Colonic mucosa (tissue), 4 donors: ENCODE measurements at regions not wholly inside any gene's neighbourhood (a gene's known extent, or its start where the extent isn't known, plus 50 kb on each side); places are given as distances from the start of the nearest gene placed in this dataset.
"Not testable (repeated sequence)": the region's sequence is repeated elsewhere in the genome, so short reads cannot be mapped to it uniquely, and the experiment has no call there.

Source experiments
- DNase-seq: peaks from one replicate; pipeline ENCODE4 v3.0.0-alpha.2; 2020
- H3K27ac ChIP-seq: fragments of 200-600 bp; one replicate; pipeline ENCODE4 v1.8.0; 2021
- H3K27me3 ChIP-seq: fragments of 200-600 bp; one replicate; pipeline ENCODE4 v1.8.0; 2021
- H3K36me3 ChIP-seq: fragments of 200-600 bp; one replicate; pipeline ENCODE4 v1.8.0; 2021
- H3K4me1 ChIP-seq: fragments of 200-600 bp; one replicate; pipeline ENCODE4 v1.8.0; 2021; ENCODE audit warnings: mild to moderate bottlenecking
- H3K4me3 ChIP-seq: fragments of 200-600 bp; one replicate; pipeline ENCODE4 v1.8.0; 2021
- H3K9ac ChIP-seq, 2 donors: one replicate each; pipeline ENCODE4 v1.7.0; 2013; ENCODE audit warnings: control low read depth in 2 of 2, low read depth in 2 of 2, low read length in 2 of 2
- H3K9me3 ChIP-seq: fragments of 200-600 bp; one replicate; pipeline ENCODE4 v1.8.0; 2021
- intact Hi-C: fragments of 100-400 bp; cut with DNase I; formaldehyde crosslinking; loops from one replicate; pipeline ENCODE4 v1.14.1; 2022
- TF ChIP-seq, protein P1 (sequence below): fragments of 200-600 bp; IDR thresholded peaks from one replicate; pipeline ENCODE4 v1.8.0; 2022; ENCODE audit warnings: antibody characterized with exemption, mild to moderate bottlenecking
- donor health status: healthy.
- donor health status: DM: no; HTN: no; CAD: no.
- donor health status: DM: no; HTN: no; CAD: no.

DNA sequence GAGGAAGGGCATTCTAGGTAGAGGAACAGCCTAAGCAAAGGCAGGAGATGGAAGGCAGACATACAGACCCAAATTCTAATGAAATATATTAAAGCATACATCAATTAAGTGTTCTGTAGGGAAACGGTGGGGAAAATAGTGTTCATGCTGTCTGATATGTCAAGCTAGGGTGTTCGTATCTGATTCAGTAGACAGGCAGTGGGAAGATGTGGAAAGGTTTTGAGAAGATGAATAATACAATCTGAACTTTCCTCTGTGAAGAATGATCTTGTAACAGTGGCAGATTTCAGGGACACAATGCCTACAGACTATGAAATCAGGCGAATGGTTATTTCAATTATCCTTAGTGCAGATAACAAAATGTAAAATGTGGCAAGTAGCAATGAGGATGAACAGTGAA lies 594.2 kb downstream of the KCTD12 start:
- H3K9ac ChIP-seq, result no peak overlapping the region
- no peak overlapping the region for H3K27ac ChIP-seq
- intact Hi-C loops, result no loop called here
- H3K4me1 ChIP-seq, result no peaks in the 10 kb centered on the region
- H3K4me3 ChIP-seq, result no peak overlapping the region
- TF ChIP-seq, protein P1, sequence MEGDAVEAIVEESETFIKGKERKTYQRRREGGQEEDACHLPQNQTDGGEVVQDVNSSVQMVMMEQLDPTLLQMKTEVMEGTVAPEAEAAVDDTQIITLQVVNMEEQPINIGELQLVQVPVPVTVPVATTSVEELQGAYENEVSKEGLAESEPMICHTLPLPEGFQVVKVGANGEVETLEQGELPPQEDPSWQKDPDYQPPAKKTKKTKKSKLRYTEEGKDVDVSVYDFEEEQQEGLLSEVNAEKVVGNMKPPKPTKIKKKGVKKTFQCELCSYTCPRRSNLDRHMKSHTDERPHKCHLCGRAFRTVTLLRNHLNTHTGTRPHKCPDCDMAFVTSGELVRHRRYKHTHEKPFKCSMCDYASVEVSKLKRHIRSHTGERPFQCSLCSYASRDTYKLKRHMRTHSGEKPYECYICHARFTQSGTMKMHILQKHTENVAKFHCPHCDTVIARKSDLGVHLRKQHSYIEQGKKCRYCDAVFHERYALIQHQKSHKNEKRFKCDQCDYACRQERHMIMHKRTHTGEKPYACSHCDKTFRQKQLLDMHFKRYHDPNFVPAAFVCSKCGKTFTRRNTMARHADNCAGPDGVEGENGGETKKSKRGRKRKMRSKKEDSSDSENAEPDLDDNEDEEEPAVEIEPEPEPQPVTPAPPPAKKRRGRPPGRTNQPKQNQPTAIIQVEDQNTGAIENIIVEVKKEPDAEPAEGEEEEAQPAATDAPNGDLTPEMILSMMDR, result no peak
- H3K27me3 ChIP-seq, result no peaks in the 10 kb centered on the region
- H3K9me3 ChIP-seq, result no peaks in the 10 kb centered on the region
- DNase-seq, result no peak
- no peaks in the 10 kb centered on the region for H3K36me3 ChIP-seq

DNA sequence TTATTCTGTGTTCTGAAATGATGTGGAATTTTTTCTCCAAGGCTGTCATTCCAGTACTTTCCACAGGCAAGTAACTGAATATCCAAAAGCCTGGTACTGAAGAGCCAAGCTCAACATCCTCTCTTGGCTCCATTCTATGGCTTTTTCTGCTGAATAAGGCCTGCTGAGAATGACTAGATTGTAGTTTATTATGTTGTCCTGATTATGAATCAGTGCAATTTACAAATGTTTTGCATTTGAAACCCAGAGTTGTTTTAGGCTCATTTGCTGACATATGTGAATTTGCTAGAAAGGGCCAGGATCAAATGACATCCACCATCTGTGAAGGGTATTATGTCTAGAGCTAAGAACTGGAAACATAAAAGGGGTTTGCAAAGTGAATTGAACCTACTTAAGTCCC lies 596.6 kb downstream of the KCTD12 start:
- Histone ChIP-seq H3K9ac (no peak overlapping the region), H3K4me3 (no peak overlapping the region), H3K36me3 (no peaks in the 10 kb centered on the region), H3K4me1 (no peaks in the 10 kb centered on the region), H3K9me3 (no peaks in the 10 kb centered on the region), H3K27me3 (no peaks in the 10 kb centered on the region), H3K27ac (no peak overlapping the region)
- DNase-seq, result no peak
- TF ChIP-seq, protein P1, result no peak
- intact Hi-C loops, result no loop called here

DNA sequence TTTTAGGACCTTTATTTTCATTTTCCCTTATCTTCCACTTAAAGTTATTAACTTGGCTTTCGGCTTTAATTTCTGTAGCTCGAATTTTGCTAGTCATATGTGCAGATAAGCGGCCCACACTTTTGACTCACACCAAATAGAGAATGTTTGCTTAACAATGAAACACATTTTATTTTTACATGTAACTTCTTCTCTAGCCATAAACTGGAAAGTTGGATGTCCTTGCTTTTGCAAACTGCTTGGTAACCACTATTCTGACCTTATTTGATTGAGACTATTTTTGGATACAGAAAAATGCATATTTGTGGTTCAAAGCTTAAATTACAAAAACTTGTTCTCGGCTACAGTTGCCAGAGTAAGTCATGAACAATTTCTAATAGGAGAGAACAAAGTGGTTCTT lies 600.0 kb downstream of the KCTD12 start:
- Histone ChIP-seq H3K4me1 (no peaks in the 10 kb centered on the region), H3K9ac (no peak overlapping the region), H3K36me3 (no peaks in the 10 kb centered on the region), H3K27me3 (no peaks in the 10 kb centered on the region), H3K9me3 (no peaks in the 10 kb centered on the region), H3K4me3 (no peak overlapping the region), H3K27ac (no peak overlapping the region)
- TF ChIP-seq, protein P1, result no peak
- intact Hi-C loops, result no loop called here
- no peak for DNase-seq

DNA sequence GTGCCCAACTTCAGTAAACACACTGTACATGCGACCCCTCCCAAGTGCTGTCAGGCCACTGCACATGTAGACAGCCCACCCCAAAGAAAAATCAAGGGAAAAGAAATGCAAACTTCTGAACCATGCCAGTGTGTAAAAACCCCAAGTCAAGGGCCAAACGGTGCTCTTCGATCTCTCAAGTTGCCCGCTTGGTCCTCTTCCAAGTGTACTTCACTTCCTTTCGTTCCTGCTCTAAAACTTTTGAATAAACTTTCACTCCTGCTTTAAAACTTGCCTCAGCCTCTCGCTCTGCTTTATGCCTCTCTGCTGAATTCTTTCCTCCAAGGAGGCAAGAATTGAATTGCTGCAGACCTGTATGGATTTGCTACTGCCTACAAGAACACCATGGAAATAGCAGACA lies 600.7 kb downstream of the KCTD12 start:
- no peak overlapping the region for H3K9ac ChIP-seq
- no peaks in the 10 kb centered on the region for H3K4me1 ChIP-seq
- TF ChIP-seq, protein P1, result no peak
- H3K27me3 ChIP-seq, result no peaks in the 10 kb centered on the region
- H3K36me3 ChIP-seq, result no peaks in the 10 kb centered on the region
- no peaks in the 10 kb centered on the region for H3K9me3 ChIP-seq
- H3K4me3 ChIP-seq, result no peak overlapping the region
- H3K27ac ChIP-seq, result no peak overlapping the region
- intact Hi-C loops, result no loop called here
- no peak for DNase-seq

DNA sequence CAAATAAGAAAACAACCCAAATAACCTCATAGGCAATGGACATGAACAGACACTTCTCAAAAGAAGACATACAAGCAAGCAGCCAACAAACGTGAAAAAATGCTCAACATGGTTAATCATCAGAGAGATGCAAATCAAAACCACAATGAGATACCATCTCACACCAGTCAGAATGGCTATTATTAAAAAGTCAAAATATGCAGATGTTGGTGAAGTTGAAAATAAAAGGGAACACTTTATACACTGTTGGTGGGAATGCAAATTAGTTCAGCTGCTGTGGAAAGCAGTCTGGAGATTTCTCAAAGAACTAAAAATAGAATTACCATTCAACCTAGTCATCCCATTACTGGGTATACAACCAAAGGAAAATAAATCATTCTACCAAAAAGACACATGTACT lies 606.4 kb downstream of the KCTD12 start:
- H3K9ac ChIP-seq, H3K27ac ChIP-seq, H3K4me3 ChIP-seq: not testable (repeated sequence)

DNA sequence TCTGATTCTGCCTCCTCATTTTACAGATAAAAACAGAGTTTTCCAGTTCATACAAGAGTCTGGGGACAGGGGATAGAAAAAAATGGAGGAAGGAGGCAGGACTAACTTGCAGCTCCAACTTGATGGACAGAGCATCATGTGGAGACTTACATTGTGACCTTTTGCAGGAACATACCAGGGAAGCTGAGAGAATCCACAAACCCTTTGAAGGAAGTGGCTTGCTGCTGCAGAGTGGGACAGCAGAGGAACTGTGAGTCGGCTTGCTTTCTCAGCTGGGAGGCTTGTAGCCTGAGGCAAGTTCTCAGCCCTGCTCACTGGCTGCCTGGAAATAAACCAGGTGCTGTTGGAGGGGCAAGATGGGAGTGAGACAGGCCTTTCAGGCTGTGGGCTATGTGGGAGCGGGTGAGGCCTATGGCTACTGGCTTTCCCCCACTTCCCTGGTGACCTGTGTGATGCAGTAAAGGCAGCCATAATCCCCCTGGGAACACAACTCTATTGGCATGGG lies 614.4 kb downstream of the KCTD12 start:
- no peak overlapping the region for H3K27ac ChIP-seq
- H3K4me1 ChIP-seq, result no peaks in the 10 kb centered on the region
- no peak overlapping the region for H3K4me3 ChIP-seq
- no peaks in the 10 kb centered on the region for H3K9me3 ChIP-seq
- no peak for DNase-seq
- TF ChIP-seq, protein P1, result no peak
- H3K36me3 ChIP-seq, result no peaks in the 10 kb centered on the region
- intact Hi-C loops, result no loop called here
- no peak overlapping the region for H3K9ac ChIP-seq
- H3K27me3 ChIP-seq, result no peaks in the 10 kb centered on the region

More for the DNA sequence above, 606.4 kb downstream of the KCTD12 start:
- H3K4me1 ChIP-seq, intact Hi-C loops, H3K27me3 ChIP-seq, DNase-seq, H3K9me3 ChIP-seq, H3K36me3 ChIP-seq: not testable (repeated sequence)

DNA sequence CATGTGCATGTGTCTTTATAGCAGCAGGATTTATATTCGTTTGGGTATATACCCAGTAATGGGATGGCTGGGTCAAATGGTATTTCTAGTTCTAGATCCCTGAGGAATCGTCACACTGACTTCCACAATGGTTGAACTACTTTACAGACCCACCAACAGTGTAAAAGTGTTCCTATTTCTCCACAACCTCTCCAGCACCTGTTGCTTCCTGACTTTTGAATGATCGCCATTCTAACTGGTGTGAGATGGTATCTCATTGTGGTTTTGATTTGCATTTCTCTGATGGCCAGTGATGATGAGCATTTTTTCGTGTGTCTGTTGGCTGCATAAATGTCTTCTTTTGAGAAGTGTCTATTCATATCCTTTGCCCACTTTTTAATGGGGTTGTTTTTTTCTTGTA lies 617.9 kb downstream of the KCTD12 start:
- H3K36me3 ChIP-seq, H3K27me3 ChIP-seq, H3K9me3 ChIP-seq, H3K4me1 ChIP-seq, H3K4me3 ChIP-seq, DNase-seq, intact Hi-C loops, H3K9ac ChIP-seq, H3K27ac ChIP-seq: not testable (repeated sequence)
